OCI-LY3 (cell line): ENCODE measurements at regions not wholly inside any gene's neighbourhood (a gene's known extent, or its start where the extent isn't known, plus 50 kb on each side); places are given as distances from the start of the nearest gene placed in this dataset.

ENCODE experiments used
- CTCF ChIP-seq: fragments of 200-600, 300-600 bp; sonication (generic); IDR thresholded peaks from 2 replicates; pipeline ENCODE4 v1.5.1; 2014; ENCODE audit warnings: antibody characterized with exemption, low read length, low read depth
- EZH2phosphoT487 ChIP-seq: fragments of 200-600 bp; shearing (Covaris generic); IDR thresholded peaks from 2 replicates; pipeline ENCODE4 v1.6.1; 2018; ENCODE audit warnings: antibody characterized with exemption, mixed run types, low read depth

DNA sequence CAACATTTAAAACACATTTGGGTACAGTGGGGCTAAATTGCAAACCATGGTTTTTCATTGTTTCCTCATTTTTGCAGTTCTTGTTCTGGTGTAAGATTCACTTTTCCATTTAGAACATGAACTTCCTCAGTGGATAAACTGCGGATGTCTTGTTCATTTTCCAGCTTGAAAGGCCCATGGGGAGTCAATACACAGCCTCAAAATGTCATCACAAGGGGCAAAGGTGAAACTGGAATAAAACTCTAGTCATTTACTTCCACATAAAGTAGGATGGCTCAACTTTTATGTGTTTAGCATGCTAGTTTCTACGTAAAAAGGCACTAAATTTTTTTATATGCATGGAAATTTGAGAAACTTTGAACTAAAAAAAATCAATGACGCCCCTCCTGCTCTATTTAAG, 718.8 kb downstream of the TLR4 start:
- no peak for TF ChIP-seq CTCF
- TF ChIP-seq EZH2phosphoT487: no peak
